Psoas muscle (tissue), 7 donors: ENCODE measurements at regions not wholly inside any gene's neighbourhood (a gene's known extent, or its start where the extent isn't known, plus 50 kb on each side); places are given as distances from the start of the nearest gene placed in this dataset.

Experiments
- ATAC-seq, 4 donors: fragments of 200-7000 bp; cut with Tn5 transposase; one replicate each; pipeline ENCODE4 v1.9.1; 2020; ENCODE audit warnings: moderate library complexity in 3 of 4, mild to moderate bottlenecking in 2 of 4
- DNase-seq, 2 donors: peaks; one replicate each; pipeline ENCODE4 v3.0.0-alpha.2; 2020
- H3K27ac ChIP-seq: fragments of 200-600 bp; one replicate; pipeline ENCODE4 v1.8.0; 2022
- H3K27me3 ChIP-seq, 3 donors: fragments of 200-600 bp in 1 of 3; one replicate each; pipeline versions ENCODE4 v1.6.1 to v1.8.0; 2013 to 2022; ENCODE audit warnings: low read length in 2 of 3, mild to moderate bottlenecking in 2 of 3, moderate library complexity in 1 of 3; ENCODE audit not compliant: insufficient read depth in 3 of 3
- H3K36me3 ChIP-seq, 2 donors: fragments of 200-600 bp in 1 of 2; one replicate each; pipeline versions ENCODE4 v1.6.1 to v1.8.0; 2013 to 2022; ENCODE audit warnings: low read depth in 1 of 2, mild to moderate bottlenecking in 1 of 2, moderate library complexity in 1 of 2; ENCODE audit not compliant: insufficient read depth in 1 of 2
- H3K4me1 ChIP-seq: fragments of 200-600 bp; one replicate; pipeline ENCODE4 v1.8.0; 2022
- H3K4me3 ChIP-seq: fragments of 200-600 bp; one replicate; pipeline ENCODE4 v1.8.0; 2022; ENCODE audit warnings: mild to moderate bottlenecking
- H3K9me3 ChIP-seq: fragments of 200-600 bp; one replicate; pipeline ENCODE4 v1.8.0; 2022
- WGBS, 3 donors: extraction: QIAGEN DNeasy Blood & Tissue Kit; methylation state at CpG; one replicate each; pipeline versions ENCODE4 v1.1.6 to v1.1.7; 2013; 5-methylcytosine and 5-hydroxymethylcytosine counted together
- intact Hi-C, 2 donors: fragments of 100-400 bp; cut with DNase I; formaldehyde crosslinking; loops; one replicate each; pipeline versions ENCODE4 v1.11.0 to v1.14.2; 2022
- TF ChIP-seq, protein P1 (sequence below): fragments of 200-600 bp; IDR thresholded peaks from one replicate; pipeline ENCODE4 v1.8.0; 2022; ENCODE audit warnings: antibody characterized with exemption
- donor health status: healthy with polysubstance abuse.
- donor health status: DM: no; HTN: no; CAD: no; lungs with moderate emphysema.
- donor health status: Bipolar disorder and iron deficiency.
- donor health status: healthy.
- donor health status: DM: yes; HTN: yes; CAD: no.
- donor health status: DM: no; HTN: no; CAD: no.
- donor health status: DM: yes; HTN: yes; CAD: no.

DNA sequence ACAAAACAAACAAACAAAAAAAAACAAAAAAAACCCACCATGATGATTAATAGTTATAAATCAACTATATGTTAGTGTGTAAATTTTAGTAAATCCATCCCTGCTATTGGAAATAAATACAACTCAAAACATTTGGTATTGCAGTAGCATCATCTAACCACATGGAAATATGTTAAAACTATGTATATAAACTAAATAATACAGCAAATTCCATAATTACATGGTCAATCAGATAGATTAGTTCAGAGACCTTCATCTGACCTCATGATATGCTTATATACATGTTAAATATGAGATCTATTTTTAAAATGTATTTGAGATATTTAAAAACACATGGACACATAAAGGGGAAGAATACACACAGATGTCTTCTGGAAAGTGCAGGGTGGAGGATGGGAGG is 384.2 kb downstream of the TMX3 start:
- ATAC-seq: no peak

DNA sequence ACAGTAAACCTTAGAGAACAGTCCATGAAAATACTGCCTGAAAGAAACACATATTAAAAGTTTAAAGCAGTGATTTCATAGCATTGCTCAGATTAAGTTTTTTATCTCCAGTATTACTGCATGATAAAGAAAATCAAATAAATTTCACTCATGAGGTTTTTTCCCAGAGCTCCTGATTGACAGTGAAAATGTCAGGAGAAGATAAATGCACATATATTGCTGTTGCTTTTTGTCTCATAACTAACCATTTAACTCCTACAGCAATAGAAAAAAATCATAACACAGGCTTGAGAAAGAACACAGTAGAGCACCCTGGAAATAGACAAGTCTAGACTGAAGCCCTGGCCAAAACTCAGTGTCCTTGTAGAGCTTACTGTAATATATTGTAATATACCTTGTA is 391.0 kb downstream of the TMX3 start:
- Histone ChIP-seq H3K27ac (no peak overlapping the region), H3K27me3 (no peaks in the 10 kb centered on the region), H3K4me3 (no peak overlapping the region), H3K4me1 (no peaks in the 10 kb centered on the region), H3K36me3 (no peaks in the 10 kb centered on the region), H3K9me3 (peaks cover 3% of the 10 kb centered on the region)
- TF ChIP-seq, protein P1, sequence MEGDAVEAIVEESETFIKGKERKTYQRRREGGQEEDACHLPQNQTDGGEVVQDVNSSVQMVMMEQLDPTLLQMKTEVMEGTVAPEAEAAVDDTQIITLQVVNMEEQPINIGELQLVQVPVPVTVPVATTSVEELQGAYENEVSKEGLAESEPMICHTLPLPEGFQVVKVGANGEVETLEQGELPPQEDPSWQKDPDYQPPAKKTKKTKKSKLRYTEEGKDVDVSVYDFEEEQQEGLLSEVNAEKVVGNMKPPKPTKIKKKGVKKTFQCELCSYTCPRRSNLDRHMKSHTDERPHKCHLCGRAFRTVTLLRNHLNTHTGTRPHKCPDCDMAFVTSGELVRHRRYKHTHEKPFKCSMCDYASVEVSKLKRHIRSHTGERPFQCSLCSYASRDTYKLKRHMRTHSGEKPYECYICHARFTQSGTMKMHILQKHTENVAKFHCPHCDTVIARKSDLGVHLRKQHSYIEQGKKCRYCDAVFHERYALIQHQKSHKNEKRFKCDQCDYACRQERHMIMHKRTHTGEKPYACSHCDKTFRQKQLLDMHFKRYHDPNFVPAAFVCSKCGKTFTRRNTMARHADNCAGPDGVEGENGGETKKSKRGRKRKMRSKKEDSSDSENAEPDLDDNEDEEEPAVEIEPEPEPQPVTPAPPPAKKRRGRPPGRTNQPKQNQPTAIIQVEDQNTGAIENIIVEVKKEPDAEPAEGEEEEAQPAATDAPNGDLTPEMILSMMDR: no peak
- intact Hi-C loops: no loop called here
- DNase-seq (no peak), ATAC-seq (no peak)

More for the DNA sequence above, 384.2 kb downstream of the TMX3 start:
- Histone ChIP-seq H3K4me3 (no peak overlapping the region), H3K27me3 (no peaks in the 10 kb centered on the region), H3K9me3 (peaks cover 3% of the 10 kb centered on the region), H3K36me3 (no peaks in the 10 kb centered on the region), H3K27ac (no peak overlapping the region), H3K4me1 (no peaks in the 10 kb centered on the region)
- TF ChIP-seq, protein P1: no peak
- no peak for DNase-seq
- intact Hi-C loops: no loop called here

DNA sequence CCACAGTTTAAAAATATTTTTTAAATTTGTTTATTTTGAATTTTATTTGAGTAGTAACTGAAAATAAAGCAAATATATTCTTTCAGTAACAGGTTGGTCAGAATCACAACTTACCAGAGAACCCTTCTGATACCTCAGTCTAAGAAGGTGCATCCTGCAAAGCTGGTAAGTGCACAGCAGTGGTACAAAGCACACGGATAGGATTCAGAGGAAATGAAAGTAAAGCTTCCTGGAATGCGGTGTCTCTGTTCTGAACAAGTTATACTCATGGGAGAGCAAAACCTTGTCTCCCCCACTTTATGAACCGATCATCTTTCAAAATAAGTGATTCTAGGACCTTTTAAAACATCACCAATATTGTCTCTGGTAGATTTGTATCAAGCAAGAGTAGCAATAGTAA is 398.3 kb downstream of the TMX3 start:
- H3K36me3 ChIP-seq: no peaks in the 10 kb centered on the region
- no peaks in the 10 kb centered on the region for H3K4me1 ChIP-seq
- no peak for ATAC-seq
- H3K9me3 ChIP-seq: no peaks in the 10 kb centered on the region
- intact Hi-C loops: no loop called here
- no peak for DNase-seq
- WGBS, 3 donors: 4 to 13% (median 9%) methylated on average over 3 of the region's 3 CpGs
- no peaks in the 10 kb centered on the region for H3K27me3 ChIP-seq
- no peak overlapping the region for H3K27ac ChIP-seq
- TF ChIP-seq, protein P1: no peak
- H3K4me3 ChIP-seq: no peak overlapping the region

DNA sequence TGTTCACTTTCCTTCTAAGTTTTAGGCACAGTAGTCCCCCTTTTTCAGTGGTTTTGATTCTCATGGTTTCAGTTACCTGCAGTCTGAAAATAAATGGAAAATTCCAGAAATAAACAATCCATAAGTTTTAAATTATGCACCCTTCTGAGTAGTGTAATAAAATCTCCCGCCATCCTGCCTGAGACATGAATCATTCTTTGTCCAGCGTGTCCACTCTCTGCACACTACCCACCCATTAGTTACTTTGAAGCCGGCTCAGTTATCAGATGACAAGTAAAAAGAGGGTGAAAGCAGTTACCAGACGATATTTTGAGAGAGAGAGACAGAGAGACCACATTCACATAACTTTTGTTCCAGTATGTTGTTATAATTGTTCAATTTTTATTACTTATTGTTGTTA is 400.5 kb downstream of the TMX3 start:
- Histone ChIP-seq H3K9me3 (no peaks in the 10 kb centered on the region), H3K36me3 (no peaks in the 10 kb centered on the region), H3K4me1 (no peaks in the 10 kb centered on the region), H3K27me3 (no peaks in the 10 kb centered on the region), H3K27ac (no peak overlapping the region), H3K4me3 (no peak overlapping the region)
- intact Hi-C loops: no loop called here
- ATAC-seq (no peak), DNase-seq (no peak)
- WGBS, 3 donors: 21 to 42% (median 33%) methylated on average over 4 of the region's 4 CpGs
- TF ChIP-seq, protein P1: no peak

DNA sequence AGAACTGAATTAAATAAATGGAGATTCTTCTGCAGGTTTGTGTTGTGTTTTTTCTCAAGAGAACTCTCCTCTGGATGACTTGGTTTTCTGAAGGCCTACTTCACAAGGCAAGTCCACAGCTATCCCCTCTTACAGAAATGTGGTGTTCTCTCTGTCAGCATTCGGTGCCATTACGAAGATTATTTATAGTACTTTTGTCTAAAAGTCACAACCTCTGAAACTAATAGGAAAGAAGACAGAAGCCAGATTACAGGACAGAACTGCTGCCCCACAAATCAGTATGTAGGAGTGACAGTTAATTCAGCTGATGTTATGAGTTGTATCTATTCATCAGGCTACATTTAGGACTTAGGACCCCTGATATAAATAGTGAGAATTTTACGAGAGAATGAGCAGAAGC is 413.5 kb downstream of the TMX3 start:
- 65 to 71% (median 68%) methylated on average over 3 of the region's 3 CpGs for WGBS, 3 donors

More for the DNA sequence above, 413.5 kb downstream of the TMX3 start:
- H3K4me3 ChIP-seq: no peak overlapping the region
- intact Hi-C loops: no loop called here
- H3K36me3 ChIP-seq: no peaks in the 10 kb centered on the region
- DNase-seq (no peak), ATAC-seq (no peak)
- no peak overlapping the region for H3K27ac ChIP-seq
- TF ChIP-seq, protein P1: no peak
- no peaks in the 10 kb centered on the region for H3K9me3 ChIP-seq
- H3K4me1 ChIP-seq: no peaks in the 10 kb centered on the region
- H3K27me3 ChIP-seq: no peaks in the 10 kb centered on the region
